Testis (tissue), 2 donors: ENCODE measurements at regions not wholly inside any gene's neighbourhood (a gene's known extent, or its start where the extent isn't known, plus 50 kb on each side); places are given as distances from the start of the nearest gene placed in this dataset.

Source experiments
- DNase-seq: peaks from one replicate; pipeline ENCODE4 v3.0.0-alpha.2; 2019
- H3K27ac ChIP-seq, 2 donors: fragments of 200-600 bp; sonication (generic); one replicate each; pipeline ENCODE4 v1.5.1; 2019
- H3K27me3 ChIP-seq: fragments of 200-600 bp; sonication (generic); one replicate; pipeline ENCODE4 v1.5.1; 2019
- H3K36me3 ChIP-seq: fragments of 200-600 bp; sonication (generic); one replicate; pipeline ENCODE4 v1.5.1; 2017; ENCODE audit warnings: low read depth; ENCODE audit errors: missing control alignments
- H3K4me1 ChIP-seq: fragments of 200-600 bp; sonication (generic); one replicate; pipeline ENCODE4 v1.5.1; 2019
- H3K4me3 ChIP-seq, 2 donors: fragments of 200-600 bp; sonication (generic); one replicate each; pipeline ENCODE4 v1.5.1; 2017 to 2019
- H3K9me3 ChIP-seq: fragments of 200-600 bp; sonication (generic); one replicate; pipeline ENCODE4 v1.5.1; 2017
- CTCF ChIP-seq, 3 experiments: fragments of 450-650 bp in 2 of 3; fragments of 200-600 bp in 1 of 3; sonication (generic) in 1 of 3; IDR thresholded peaks; one replicate each; pipeline ENCODE4 v1.5.1; 2016 to 2019; ENCODE audit warnings: antibody characterized with exemption in 3 of 3, mild to moderate bottlenecking in 2 of 3, moderate library complexity in 1 of 3
- POLR2A ChIP-seq: fragments of 450-650 bp; IDR thresholded peaks from one replicate; pipeline ENCODE4 v1.6.1; 2017; ENCODE audit warnings: antibody characterized with exemption, mild to moderate bottlenecking, moderate library complexity
- WGBS, 2 donors: methylation state at CpG; one replicate each; pipeline ENCODE4 v1.1.5; 2018; 5-methylcytosine and 5-hydroxymethylcytosine counted together
- intact Hi-C: fragments of 100-400 bp; cut with DNase I; formaldehyde crosslinking; loops from one replicate; pipeline ENCODE4 v1.15.1; 2023; ENCODE audit warnings: low total_unique reads

- Histone ChIP-seq H3K4me3 (no peak overlapping the region), H3K27me3 (no peaks in the 10 kb centered on the region), H3K36me3 (no peaks in the 10 kb centered on the region), H3K4me1 (no peaks in the 10 kb centered on the region), H3K9me3 (no peaks in the 10 kb centered on the region), H3K27ac (no peak overlapping the region)
- TF ChIP-seq POLR2A (no peak), CTCF (IDR thresholded peaks at IDR 0.05) (no peak)
- DNase-seq, result no peak
- intact Hi-C loops, result no loop called here
- WGBS, 2 donors, result 73 to 76% methylated on average over 3 of the region's 3 CpGs
These were observed 226.5 kb upstream of the TOPAZ1 start for GRCh38 chr3:44015170-44015569.

GRCh38 chr3:44016818-44017217, 224.9 kb upstream of the TOPAZ1 start:
- no peak overlapping the region for H3K27ac ChIP-seq
- no peaks in the 10 kb centered on the region for H3K36me3 ChIP-seq
- no peak overlapping the region for H3K4me3 ChIP-seq
- intact Hi-C loops, result no loop called here
- no peaks in the 10 kb centered on the region for H3K9me3 ChIP-seq
- no peaks in the 10 kb centered on the region for H3K4me1 ChIP-seq
- DNase-seq, result no peak
- TF ChIP-seq CTCF (IDR thresholded peaks at IDR 0.05), result no peak
- TF ChIP-seq POLR2A, result no peak
- no peaks in the 10 kb centered on the region for H3K27me3 ChIP-seq
- WGBS, 2 donors, result 84 to 96% methylated on average over 3 of the region's 3 CpGs

GRCh38 chr3:44018926-44019325, 222.8 kb upstream of the TOPAZ1 start:
- H3K4me1 ChIP-seq, result no peaks in the 10 kb centered on the region
- DNase-seq, result no peak
- intact Hi-C loops, result no loop called here
- no peak overlapping the region for H3K4me3 ChIP-seq
- 91 to 93% methylated on average over 9 of the region's 9 CpGs for WGBS, 2 donors
- H3K9me3 ChIP-seq, result no peaks in the 10 kb centered on the region
- TF ChIP-seq CTCF (IDR thresholded peaks at IDR 0.05), result no peak
- no peaks in the 10 kb centered on the region for H3K27me3 ChIP-seq
- no peak overlapping the region for H3K27ac ChIP-seq
- no peaks in the 10 kb centered on the region for H3K36me3 ChIP-seq

GRCh38 chr3:44019736-44020135, 221.9 kb upstream of the TOPAZ1 start:
- H3K27me3 ChIP-seq, result no peaks in the 10 kb centered on the region
- DNase-seq, result no peak
- H3K36me3 ChIP-seq, result no peaks in the 10 kb centered on the region
- H3K27ac ChIP-seq, result no peak overlapping the region
- whole genome bisulfite sequencing, 2 donors, result 75 to 78% methylated on average over 7 of the region's 7 CpGs
- H3K4me3 ChIP-seq, result no peak overlapping the region
- no peak for TF ChIP-seq CTCF (IDR thresholded peaks at IDR 0.05)
- no peak for TF ChIP-seq POLR2A
- no peaks in the 10 kb centered on the region for H3K9me3 ChIP-seq
- intact Hi-C loops, result no loop called here
- H3K4me1 ChIP-seq, result no peaks in the 10 kb centered on the region

- H3K4me3 ChIP-seq, result no peak overlapping the region
- H3K9me3 ChIP-seq, result no peaks in the 10 kb centered on the region
- intact Hi-C loops, result no loop called here
- no peaks in the 10 kb centered on the region for H3K27me3 ChIP-seq
- H3K36me3 ChIP-seq, result no peaks in the 10 kb centered on the region
- no peaks in the 10 kb centered on the region for H3K4me1 ChIP-seq
- TF ChIP-seq POLR2A (no peak), CTCF (IDR thresholded peaks at IDR 0.05) (no peak)
- no peak overlapping the region for H3K27ac ChIP-seq
- DNase-seq, result no peak
- WGBS, 2 donors, result 45 to 90% methylated on average over 1 of the region's 1 CpG
These were observed 221.5 kb upstream of the TOPAZ1 start for GRCh38 chr3:44020143-44020542.
